Smooth muscle cell (in vitro differentiated cells): ENCODE measurements at regions not wholly inside any gene's neighbourhood (a gene's known extent, or its start where the extent isn't known, plus 50 kb on each side); places are given as distances from the start of the nearest gene placed in this dataset.

Experiments
- DNase-seq: peaks from one replicate; lab custom pipeline; 2025; ENCODE audit not compliant: unreplicated experiment; lab: John Stamatoyannopoulos, UW
- H2AFZ ChIP-seq: fragments of 200-600 bp; sonication (generic); 2 replicates; pipeline ENCODE4 v1.6.0; 2016; ENCODE audit warnings: antibody characterized with exemption, low read depth, mild to moderate bottlenecking
- H3F3A ChIP-seq: fragments of 200-600 bp; sonication (generic); 2 replicates; pipeline ENCODE4 v1.6.0; 2017; ENCODE audit warnings: antibody characterized with exemption, low read depth
- H3K27ac ChIP-seq: fragments of 200-600 bp; sonication (generic); 2 replicates; pipeline ENCODE4 v1.5.1; 2016; ENCODE audit warnings: low read depth, mild to moderate bottlenecking
- H3K27me3 ChIP-seq: fragments of 200-600 bp; sonication (generic); 2 replicates; pipeline ENCODE4 v1.6.1; 2016; ENCODE audit warnings: low read depth, mild to moderate bottlenecking
- H3K36me3 ChIP-seq: fragments of 200-600 bp; sonication (generic); 2 replicates; pipeline ENCODE4 v1.5.1; 2016; ENCODE audit warnings: low read depth
- H3K4me1 ChIP-seq: fragments of 200-600 bp; sonication (generic); 2 replicates; pipeline ENCODE4 v1.5.1; 2016; ENCODE audit warnings: low read depth
- H3K4me2 ChIP-seq: fragments of 200-600 bp; sonication (generic); 2 replicates; pipeline ENCODE4 v1.6.0; 2016; ENCODE audit warnings: mild to moderate bottlenecking
- H3K4me3 ChIP-seq: fragments of 200-600 bp; sonication (generic); 2 replicates; pipeline ENCODE4 v1.5.1; 2016; ENCODE audit warnings: mild to moderate bottlenecking
- H3K79me2 ChIP-seq: fragments of 200-600 bp; sonication (generic); 2 replicates; pipeline ENCODE4 v1.6.0; 2016; ENCODE audit warnings: low read depth, mild to moderate bottlenecking
- H3K9ac ChIP-seq: fragments of 200-600 bp; sonication (generic); 2 replicates; pipeline ENCODE4 v1.6.0; 2016; ENCODE audit warnings: low read depth
- H3K9me3 ChIP-seq: fragments of 200-600 bp; sonication (generic); replicated peaks from 2 replicates; pipeline ENCODE4 v1.5.1; 2016; ENCODE audit warnings: low read depth
- H4K20me1 ChIP-seq: fragments of 200-600 bp; sonication (generic); 2 replicates; pipeline ENCODE4 v1.6.0; 2016; ENCODE audit warnings: low read depth
- CTCF ChIP-seq: fragments of 200-600 bp; sonication (generic); IDR thresholded peaks from 2 replicates; pipeline ENCODE4 v1.5.1; 2017; ENCODE audit warnings: borderline replicate concordance, mild to moderate bottlenecking, antibody characterized with exemption; ENCODE audit not compliant: insufficient read depth, poor library complexity, severe bottlenecking
- WGBS: methylation state at CpG from one replicate; pipeline ENCODE4 v1.1.7; 2016; ENCODE audit warnings: low lambda C conversion rate; 5-methylcytosine and 5-hydroxymethylcytosine counted together

DNA sequence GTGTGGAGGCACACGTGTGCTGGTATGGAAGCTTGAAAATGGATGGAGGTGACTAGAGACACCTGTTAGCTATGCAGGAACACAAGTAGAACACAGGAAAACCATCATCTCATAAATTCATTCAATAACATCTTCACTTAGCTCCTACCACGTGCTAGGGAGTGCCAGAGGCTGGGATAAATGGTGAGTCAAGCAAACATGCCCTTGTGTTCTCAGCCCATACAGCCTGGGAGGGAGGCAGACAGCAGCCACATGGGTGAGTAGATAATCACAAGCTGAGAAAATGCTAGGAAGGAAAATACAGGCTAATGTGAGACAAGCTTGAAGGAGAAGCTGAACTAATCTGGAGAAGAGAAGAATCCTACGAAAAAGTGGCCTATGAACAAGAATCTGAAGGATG, 468.0 kb upstream of the ZMIZ1 start:
- no peaks in the 10 kb centered on the region for H3K9me3 ChIP-seq

GRCh38 chr10:78602201-78602932, 466.4 kb upstream of the ZMIZ1 start:
- Histone ChIP-seq H3K9me3 (no peaks in the 10 kb centered on the region), H3K4me1 (no peaks in the 10 kb centered on the region), H2AFZ (no peak overlapping the region), H3K4me3 (no peak overlapping the region), H3K79me2 (no peaks in the 10 kb centered on the region), H3K36me3 (no peaks in the 10 kb centered on the region), H3F3A (peaks cover 5% of the 10 kb centered on the region), H3K27ac (no peak overlapping the region), H3K4me2 (no peak overlapping the region), H3K9ac (no peak overlapping the region), H4K20me1 (no peaks in the 10 kb centered on the region), H3K27me3 (no peaks in the 10 kb centered on the region)
- no peak for TF ChIP-seq CTCF
- WGBS = 89% methylated on average over 12 of the region's 12 CpGs
- DNase-seq = no peak

More for the DNA sequence above, 468.0 kb upstream of the ZMIZ1 start:
- H3K27me3 ChIP-seq = no peaks in the 10 kb centered on the region
- H3K4me3 ChIP-seq = no peak overlapping the region
- WGBS = 57% methylated on average over 3 of the region's 3 CpGs
- H3K4me1 ChIP-seq = no peaks in the 10 kb centered on the region
- H2AFZ ChIP-seq = no peak overlapping the region
- peaks cover 5% of the 10 kb centered on the region for H3F3A ChIP-seq
- no peak overlapping the region for H3K9ac ChIP-seq
- no peaks in the 10 kb centered on the region for H3K79me2 ChIP-seq
- no peaks in the 10 kb centered on the region for H3K36me3 ChIP-seq
- H3K27ac ChIP-seq = no peak overlapping the region
- peak overlapping the region; percentile 35 for H3K4me2 ChIP-seq
- no peaks in the 10 kb centered on the region for H4K20me1 ChIP-seq
- no peak for DNase-seq
- TF ChIP-seq CTCF = no peak

- whole genome bisulfite sequencing = 96% methylated on average over 9 of the region's 9 CpGs
- Histone ChIP-seq H3K4me1 (no peaks in the 10 kb centered on the region), H3K4me2 (no peak overlapping the region), H4K20me1 (no peaks in the 10 kb centered on the region), H3K36me3 (no peaks in the 10 kb centered on the region), H2AFZ (no peak overlapping the region), H3K9ac (no peak overlapping the region), H3K4me3 (no peak overlapping the region), H3K27me3 (no peaks in the 10 kb centered on the region), H3K79me2 (no peaks in the 10 kb centered on the region), H3K27ac (no peak overlapping the region), H3F3A (peaks cover 5% of the 10 kb centered on the region), H3K9me3 (peaks cover 4% of the 10 kb centered on the region)
- TF ChIP-seq CTCF = no peak
- no peak for DNase-seq
Measured at GRCh38 chr10:78604286-78604685, 464.5 kb upstream of the ZMIZ1 start.

- Histone ChIP-seq H3K27me3 (no peaks in the 10 kb centered on the region), H3K4me3 (no peak overlapping the region), H3K9me3 (peaks cover 5% of the 10 kb centered on the region), H3K9ac (no peak overlapping the region), H3K4me1 (no peaks in the 10 kb centered on the region), H3K36me3 (no peaks in the 10 kb centered on the region), H4K20me1 (no peaks in the 10 kb centered on the region), H3K27ac (no peak overlapping the region), H3K4me2 (no peak overlapping the region), H3K79me2 (no peaks in the 10 kb centered on the region), H3F3A (peaks cover 5% of the 10 kb centered on the region), H2AFZ (no peak overlapping the region)
- TF ChIP-seq CTCF = no peak
- no peak for DNase-seq
- WGBS = 91% methylated on average over 3 of the region's 3 CpGs
Measured at GRCh38 chr10:78604721-78605120, 464.0 kb upstream of the ZMIZ1 start.
